SK-N-SH (cell line): ENCODE measurements at regions not wholly inside any gene's neighbourhood (a gene's known extent, or its start where the extent isn't known, plus 50 kb on each side); places are given as distances from the start of the nearest gene placed in this dataset.

Source experiments
- CTCF ChIA-PET: fragments of 300-600, 350-600 bp; formaldehyde crosslinking; extraction: SDS; loops from one replicate; lab custom pipeline; 2021; lab: Yijun Ruan, JAX
- POLR2A ChIA-PET: fragments of 350-600 bp; sonication (Branson Sonifier 250); formaldehyde crosslinking; extraction: SDS; loops from one replicate; lab custom pipeline; 2020; ENCODE audit warnings: antibody characterized with exemption, inconsistent platforms; lab: Yijun Ruan, JAX
- DNase-seq: peaks from one replicate; pipeline ENCODE4 v3.0.0; 2012
- H2AFZ ChIP-seq: fragments of 200-600 bp; sonication (generic); 2 replicates; pipeline ENCODE4 v1.8.1; 2016; ENCODE audit warnings: antibody characterized with exemption, mild to moderate bottlenecking, low read depth
- H3F3A ChIP-seq: fragments of 200-600 bp; sonication (generic); replicated peaks from 2 replicates; pipeline ENCODE3; 2016; ENCODE audit warnings: antibody characterized with exemption, mild to moderate bottlenecking; ENCODE audit not compliant: insufficient read depth
- H3K27ac ChIP-seq, 2 experiments: fragments of 200-500 bp in 1 of 2; fragments of 200-600 bp in 1 of 2; sonication (Bioruptor generic) in 1 of 2; sonication (generic), shearing (Covaris generic) in 1 of 2; 2 replicates each; pipeline versions ENCODE4 v1.5.1 to v1.6.1; 2014 to 2016; ENCODE audit warnings: low read depth in 2 of 2, inconsistent platforms in 1 of 2, low read length in 1 of 2, mild to moderate bottlenecking in 1 of 2, mixed read lengths in 1 of 2
- H3K27me3 ChIP-seq: fragments of 200-600 bp; sonication (generic), shearing (Covaris generic); 2 replicates; pipeline ENCODE4 v1.6.1; 2016; ENCODE audit warnings: mixed run types; ENCODE audit not compliant: insufficient read depth
- H3K36me3 ChIP-seq, 2 experiments: fragments of 200-500 bp in 1 of 2; fragments of 200-600 bp in 1 of 2; sonication (Bioruptor generic) in 1 of 2; sonication (generic) in 1 of 2; replicated peaks in 1 of 2; 2 replicates each; pipeline versions ENCODE3 to v1.5.1; 2014 to 2016; ENCODE audit warnings: low read length in 1 of 2, mild to moderate bottlenecking in 1 of 2; ENCODE audit not compliant: insufficient read depth in 2 of 2, control insufficient read depth in 1 of 2
- H3K4me1 ChIP-seq, 2 experiments: fragments of 200-500 bp in 1 of 2; fragments of 200-600 bp in 1 of 2; sonication (Bioruptor generic) in 1 of 2; sonication (generic), shearing (Covaris generic) in 1 of 2; 2 replicates each; pipeline versions ENCODE4 v1.5.1 to v1.6.1; 2014 to 2016; ENCODE audit warnings: low read depth in 1 of 2, low read length in 1 of 2, mixed run types in 1 of 2; ENCODE audit not compliant: insufficient read depth in 2 of 2, control insufficient read depth in 1 of 2
- H3K4me2 ChIP-seq: fragments of 200-600 bp; sonication (generic), shearing (Covaris generic); 2 replicates; pipeline ENCODE4 v1.6.1; 2017; ENCODE audit warnings: mixed run types
- H3K4me3 ChIP-seq, 2 experiments: fragments of 200-500 bp in 1 of 2; fragments of 200-600 bp in 1 of 2; sonication (Bioruptor generic) in 1 of 2; sonication (generic), shearing (Covaris generic) in 1 of 2; 2 replicates each; pipeline versions ENCODE4 v1.5.1 to v1.8.1; 2014 to 2016; ENCODE audit warnings: low read depth in 2 of 2, inconsistent platforms in 1 of 2, low read length in 1 of 2, mild to moderate bottlenecking in 1 of 2, mixed read lengths in 1 of 2, moderate library complexity in 1 of 2
- H3K79me2 ChIP-seq: fragments of 200-600 bp; sonication (generic); 2 replicates; pipeline ENCODE4 v1.8.1; 2017; ENCODE audit warnings: mild to moderate bottlenecking; ENCODE audit not compliant: insufficient read depth
- H3K9ac ChIP-seq: fragments of 200-600 bp; sonication (generic); 2 replicates; pipeline ENCODE4 v1.6.1; 2017; ENCODE audit warnings: mixed run types
- H3K9me2 ChIP-seq: fragments of 200-600 bp; sonication (generic); 2 replicates; pipeline ENCODE4 v1.6.1; 2017; ENCODE audit warnings: mixed run types
- H3K9me3 ChIP-seq: fragments of 200-600 bp; sonication (generic); 2 replicates; pipeline ENCODE4 v1.6.1; 2017; ENCODE audit warnings: mixed run types, mild to moderate bottlenecking, moderate library complexity
- H4K20me1 ChIP-seq: fragments of 200-600 bp; sonication (generic); 2 replicates; pipeline ENCODE4 v1.6.1; 2017; ENCODE audit warnings: mild to moderate bottlenecking, mixed run types; ENCODE audit not compliant: insufficient read depth
- CHD2 ChIP-seq: fragments of 150-350 bp; IDR thresholded peaks from 2 replicates; pipeline ENCODE4 v1.6.1; 2018; ENCODE audit warnings: low read length; ENCODE audit not compliant: partially characterized antibody
- CTCF ChIP-seq: fragments of 200-600 bp; sonication (generic); IDR thresholded peaks from 2 replicates; pipeline ENCODE4 v1.6.1; 2017; ENCODE audit warnings: antibody characterized with exemption, mild to moderate bottlenecking, moderate library complexity
- FOXM1 ChIP-seq: IDR thresholded peaks from 2 replicates; pipeline ENCODE4 v1.4.0; 2012; ENCODE audit warnings: low read depth, mild to moderate bottlenecking
- MAX ChIP-seq: IDR thresholded peaks from 2 replicates; pipeline ENCODE4 v1.4.0; 2012; ENCODE audit warnings: low read depth
- RXRA ChIP-seq: IDR thresholded peaks from 2 replicates; pipeline ENCODE4 v1.4.0; 2012; ENCODE audit warnings: low read depth, mild to moderate bottlenecking, borderline replicate concordance
- SIN3A ChIP-seq: IDR thresholded peaks from 2 replicates; pipeline ENCODE4 v1.6.1; 2012; ENCODE audit warnings: low read depth, mild to moderate bottlenecking, low read length, moderate library complexity, borderline replicate concordance
- TAF1 ChIP-seq: IDR thresholded peaks from 2 replicates; pipeline ENCODE4 v1.6.1; 2012; ENCODE audit warnings: low read depth, mild to moderate bottlenecking, low read length, moderate library complexity, borderline replicate concordance
- USF1 ChIP-seq: IDR thresholded peaks from 2 replicates; pipeline ENCODE4 v1.4.0; 2012; ENCODE audit warnings: low read depth, borderline replicate concordance
- ZBTB33 ChIP-seq: IDR thresholded peaks from 2 replicates; pipeline ENCODE4 v1.4.0; 2012; ENCODE audit warnings: low read depth, borderline replicate concordance
- WGBS: methylation state at CpG from one replicate; pipeline ENCODE4 v1.1.6; 2017; ENCODE audit warnings: low lambda C conversion rate; 5-methylcytosine and 5-hydroxymethylcytosine counted together

GRCh38 chr11:37364246-37364839 lies 766.3 kb upstream of the RAG2 start:
- POLR2A ChIA-PET = no interaction called here
- 100% methylated on average over 1 of the region's 5 CpGs for WGBS
- TF ChIP-seq RXRA = no peak
- TF ChIP-seq CHD2 = no peak
- no peak for TF ChIP-seq SIN3A
- no peak for TF ChIP-seq USF1
- no peak for TF ChIP-seq FOXM1
- TF ChIP-seq ZBTB33 = no peak

GRCh38 chr11:37353192-37353591 lies 755.2 kb upstream of the RAG2 start:
- H3K4me3 ChIP-seq = no peak overlapping the region
- ChIA-PET POLR2A (no interaction called here), CTCF (no interaction called here)
- H3F3A ChIP-seq = peaks cover 8% of the 10 kb centered on the region
- no peak overlapping the region for H3K27ac ChIP-seq
- TF ChIP-seq USF1 (no peak), MAX (no peak), CTCF (no peak), TAF1 (no peak)
- WGBS = 22% methylated on average over 2 of the region's 2 CpGs
- H3K9me2 ChIP-seq = no peaks in the 10 kb centered on the region
- DNase-seq = no peak
- no peaks in the 10 kb centered on the region for H3K36me3 ChIP-seq
- no peak overlapping the region for H3K4me2 ChIP-seq
- no peak overlapping the region for H2AFZ ChIP-seq
- H3K27me3 ChIP-seq = no peaks in the 10 kb centered on the region
- H4K20me1 ChIP-seq = no peaks in the 10 kb centered on the region
- H3K4me1 ChIP-seq = peaks cover 0 to 5% of the 10 kb centered on the region in 2 experiments; a peak in 1 of 4 replicates
- no peaks in the 10 kb centered on the region for H3K9me3 ChIP-seq
- H3K9ac ChIP-seq = no peak overlapping the region
- no peaks in the 10 kb centered on the region for H3K79me2 ChIP-seq

More at GRCh38 chr11:37364246-37364839, 766.3 kb upstream of the RAG2 start:
- Histone ChIP-seq H3K4me2 (no peak overlapping the region), H3K79me2 (no peaks in the 10 kb centered on the region), H4K20me1 (no peaks in the 10 kb centered on the region), H2AFZ (no peak overlapping the region), H3K27me3 (no peaks in the 10 kb centered on the region), H3F3A (no peaks in the 10 kb centered on the region), H3K9me3 (no peaks in the 10 kb centered on the region), H3K27ac (no peak overlapping the region), H3K4me3 (no peak overlapping the region), H3K36me3 (no peaks in the 10 kb centered on the region), H3K4me1 (no peaks in the 10 kb centered on the region), H3K9ac (no peak overlapping the region), H3K9me2 (no peaks in the 10 kb centered on the region)
- no peak for DNase-seq
- CTCF ChIA-PET = no interaction called here
